Ishikawa (cell line): ENCODE measurements at regions not wholly inside any gene's neighbourhood (a gene's known extent, or its start where the extent isn't known, plus 50 kb on each side); places are given as distances from the start of the nearest gene placed in this dataset.

Experiments
- CEBPB ChIP-seq: IDR thresholded peaks from 2 replicates; pipeline ENCODE4 v1.6.1; 2012
- CREB1 ChIP-seq: IDR thresholded peaks from 2 replicates; pipeline ENCODE4 v1.6.1; 2012; ENCODE audit warnings: low read depth
- EGR1 ChIP-seq: IDR thresholded peaks from 2 replicates; pipeline ENCODE4 v1.6.1; 2012
- EP300 ChIP-seq: IDR thresholded peaks from 2 replicates; pipeline ENCODE4 v1.6.1; 2012; ENCODE audit warnings: borderline replicate concordance
- FOXM1 ChIP-seq: IDR thresholded peaks from 2 replicates; pipeline ENCODE4 v1.6.1; 2012; ENCODE audit warnings: low read depth, borderline replicate concordance
- MAX ChIP-seq: IDR thresholded peaks from 2 replicates; pipeline ENCODE4 v1.6.1; 2012
- NFIC ChIP-seq: IDR thresholded peaks from 2 replicates; pipeline ENCODE4 v1.6.1; 2012
- RAD21 ChIP-seq: IDR thresholded peaks from 2 replicates; pipeline ENCODE4 v1.6.1; 2012; ENCODE audit warnings: low read depth
- REST ChIP-seq: IDR thresholded peaks from 2 replicates; pipeline ENCODE4 v1.6.1; 2012; ENCODE audit warnings: low read depth, mild to moderate bottlenecking
- TAF1 ChIP-seq: IDR thresholded peaks from 2 replicates; pipeline ENCODE4 v1.6.1; 2012; ENCODE audit warnings: low read depth, mild to moderate bottlenecking
- TCF12 ChIP-seq: IDR thresholded peaks from 2 replicates; pipeline ENCODE4 v1.6.1; 2012; ENCODE audit warnings: low read depth
- TEAD4 ChIP-seq: IDR thresholded peaks from 2 replicates; pipeline ENCODE4 v1.6.1; 2012
- USF1 ChIP-seq: IDR thresholded peaks from 2 replicates; pipeline ENCODE4 v1.6.1; 2012
- YY1 ChIP-seq: IDR thresholded peaks from 2 replicates; pipeline ENCODE4 v1.6.1; 2012; ENCODE audit warnings: low read depth
- ZBTB7A ChIP-seq: IDR thresholded peaks from 2 replicates; pipeline ENCODE4 v1.6.1; 2012; ENCODE audit warnings: low read depth

DNA sequence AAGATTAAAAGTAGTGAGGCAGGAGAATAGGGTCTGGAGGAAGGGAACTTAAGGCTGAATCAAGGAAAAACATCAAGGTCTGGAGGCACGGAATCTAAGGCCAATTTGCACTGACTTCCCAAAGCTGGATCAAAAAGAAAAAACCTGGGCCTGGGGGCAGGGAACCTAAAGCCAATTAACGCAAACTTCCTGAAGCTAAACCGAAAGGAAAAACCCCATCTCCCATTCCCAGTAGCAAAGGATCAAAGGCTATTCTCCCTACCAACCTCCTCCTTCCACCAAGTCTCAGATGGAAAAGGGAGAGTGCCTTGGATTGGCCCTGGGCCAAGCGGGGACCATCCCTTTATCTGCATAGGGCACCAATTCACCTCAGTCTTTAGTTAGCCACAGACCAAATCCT, 384.2 kb downstream of the GRIN2B start:
- no peak for TF ChIP-seq NFIC
- TF ChIP-seq YY1, result no peak
- TF ChIP-seq TCF12, result no peak
- TF ChIP-seq CREB1, result no peak
- no peak for TF ChIP-seq REST

DNA sequence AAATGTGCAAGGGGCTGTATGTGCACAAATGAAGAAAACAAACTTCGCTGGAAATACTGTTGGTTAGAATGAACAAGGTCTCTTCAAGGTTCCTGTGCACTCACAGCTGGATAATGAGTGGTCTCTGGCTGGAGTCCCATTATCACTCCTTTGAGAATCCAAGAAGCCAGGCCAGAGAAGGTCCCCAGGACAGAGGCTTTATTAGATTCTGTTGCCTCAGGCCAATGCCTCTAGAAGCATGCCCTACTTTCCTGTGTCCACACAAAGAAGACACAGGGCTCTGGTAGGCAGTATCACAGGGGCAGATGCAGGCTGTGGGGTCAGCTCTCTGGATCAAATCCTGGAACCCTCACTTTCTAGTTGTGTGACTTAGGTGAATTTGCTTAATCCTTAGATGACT, 384.7 kb downstream of the GRIN2B start:
- no peak for TF ChIP-seq RAD21
- TF ChIP-seq NFIC, result no peak
- TF ChIP-seq ZBTB7A, result no peak
- TF ChIP-seq YY1, result no peak
- no peak for TF ChIP-seq FOXM1
- TF ChIP-seq EP300, result no peak
- TF ChIP-seq EGR1, result no peak
- TF ChIP-seq TEAD4, result no peak
- TF ChIP-seq USF1, result no peak
- TF ChIP-seq CREB1, result no peak
- TF ChIP-seq TAF1, result no peak
- TF ChIP-seq MAX, result no peak
- TF ChIP-seq CEBPB, result no peak
- TF ChIP-seq TCF12, result no peak
- no peak for TF ChIP-seq REST

DNA sequence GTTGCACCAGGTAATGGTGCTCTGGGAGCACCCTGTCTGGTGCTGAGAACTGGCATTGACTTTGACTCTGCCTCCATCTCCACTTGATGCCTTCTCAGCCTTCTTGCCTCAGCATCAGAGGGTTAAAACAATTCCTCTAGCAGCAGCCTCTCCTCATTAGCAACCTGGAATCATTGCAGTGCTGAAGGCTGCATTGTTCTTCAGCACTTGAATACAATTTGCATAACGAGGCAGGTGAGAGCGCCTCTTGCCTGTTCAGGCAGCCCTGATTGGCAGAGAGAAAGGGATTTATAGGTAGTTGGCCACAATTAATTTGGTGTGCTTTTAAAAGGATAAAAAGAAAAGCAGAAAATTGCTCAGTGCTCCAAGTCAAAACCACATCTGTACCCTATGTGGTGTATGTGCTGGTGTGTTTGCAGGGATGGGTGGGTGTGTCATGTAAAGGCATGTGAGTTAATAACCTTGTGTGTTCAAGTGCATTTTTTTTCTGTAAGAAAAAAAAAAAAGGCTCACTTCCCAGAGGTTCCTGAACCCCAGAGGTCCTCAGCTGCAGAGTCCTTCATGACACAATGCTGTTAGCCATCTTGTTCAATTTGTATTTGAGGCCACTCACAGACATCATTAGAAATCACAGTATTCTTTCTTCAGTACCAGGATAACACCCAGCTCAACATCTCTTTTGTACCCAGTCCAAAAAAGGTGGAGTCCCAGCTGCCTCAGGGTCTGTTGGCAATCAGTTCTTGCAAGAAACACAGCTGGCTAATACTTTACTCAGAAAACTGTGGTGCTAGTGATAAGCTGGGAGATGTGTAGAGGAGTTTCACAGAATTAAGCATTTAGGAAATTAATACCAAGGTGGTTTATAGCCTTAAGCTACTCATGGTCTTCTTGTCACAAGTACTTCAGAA, 385.6 kb downstream of the GRIN2B start:
- TF ChIP-seq YY1, result no peak
- no peak for TF ChIP-seq MAX
- no peak for TF ChIP-seq TCF12
- TF ChIP-seq FOXM1, result no peak
- TF ChIP-seq TAF1, result no peak
- no peak for TF ChIP-seq TEAD4
- no peak for TF ChIP-seq ZBTB7A

DNA sequence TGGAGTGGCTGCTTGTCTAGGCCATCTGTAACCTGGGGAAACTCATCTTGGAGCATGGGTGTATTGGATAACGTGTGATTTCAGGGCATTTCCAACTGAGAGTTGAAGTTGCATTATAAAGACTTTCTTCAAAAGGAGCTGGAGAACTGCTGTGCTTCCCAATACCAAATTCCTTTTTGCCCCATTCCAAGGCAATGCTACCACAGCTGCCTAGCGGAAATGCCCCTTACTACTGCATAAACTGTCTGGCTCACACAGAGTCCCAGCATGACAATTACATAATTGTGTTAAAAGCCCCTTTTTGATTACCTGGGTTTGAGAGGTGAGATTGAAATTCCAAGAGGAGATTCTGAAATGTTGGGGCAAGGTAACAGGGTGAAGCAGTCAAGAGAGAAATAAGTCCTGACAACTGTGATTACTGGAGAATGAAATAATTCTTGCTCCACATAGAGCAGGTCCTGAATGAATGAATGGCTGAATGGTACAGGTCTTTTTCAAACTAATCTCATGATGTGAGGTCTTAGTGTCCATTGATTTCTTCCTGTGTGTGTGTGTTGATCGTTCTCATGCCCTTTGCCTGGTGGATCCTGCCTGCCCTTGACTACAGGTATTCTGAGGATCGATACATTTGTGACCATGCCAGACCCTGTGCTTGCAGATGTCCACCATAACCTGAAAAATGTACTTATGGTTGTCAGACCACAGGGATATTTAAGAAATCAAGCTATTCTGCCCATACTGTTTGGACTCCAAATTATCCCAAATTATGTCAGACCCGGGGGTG, 386.5 kb downstream of the GRIN2B start:
- TF ChIP-seq TAF1, result no peak

DNA sequence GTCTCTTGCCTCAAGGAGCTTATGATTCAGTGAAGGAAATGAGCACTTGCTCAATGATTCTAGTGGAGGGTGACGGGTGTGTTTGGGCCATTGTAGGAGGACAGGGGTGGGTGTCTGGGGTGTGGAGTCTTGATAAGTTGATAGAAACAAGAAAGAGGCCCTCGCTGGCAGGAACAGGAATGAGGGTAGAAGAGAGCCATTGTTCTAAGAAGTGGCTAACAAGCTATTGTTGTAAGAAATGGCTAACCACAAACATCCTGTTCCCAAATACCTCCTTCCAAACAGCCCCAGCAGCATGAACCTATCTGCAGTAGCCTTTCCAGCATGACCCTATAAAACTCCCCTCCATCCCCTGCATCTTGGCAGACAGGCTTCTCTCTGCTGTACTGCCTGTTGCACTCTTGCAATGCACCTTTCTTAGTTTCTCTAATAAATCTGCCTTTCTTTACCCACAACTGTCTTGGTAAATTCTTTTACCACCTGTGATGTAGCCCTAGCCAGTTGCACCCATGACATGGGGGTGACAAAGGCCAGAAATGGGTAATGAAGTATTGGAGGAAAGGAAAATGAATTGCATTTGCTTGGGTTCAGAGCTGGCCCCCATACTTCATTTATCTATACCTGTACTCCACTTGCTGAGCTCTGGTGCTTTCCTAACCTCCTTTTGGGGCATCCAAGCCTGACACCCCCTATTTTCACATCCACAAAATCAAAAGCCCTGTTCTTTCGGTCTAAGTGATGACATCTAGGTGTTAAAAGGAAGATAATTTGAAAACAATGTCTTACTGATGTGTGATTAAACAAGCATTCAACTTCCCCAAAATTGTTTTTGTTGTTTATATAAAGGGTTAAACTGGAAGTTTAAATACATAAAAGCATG, 389.1 kb downstream of the GRIN2B start:
- no peak for TF ChIP-seq CREB1
- no peak for TF ChIP-seq MAX
- TF ChIP-seq USF1, result no peak
- no peak for TF ChIP-seq ZBTB7A
- no peak for TF ChIP-seq TAF1
- TF ChIP-seq NFIC, result no peak
- TF ChIP-seq EGR1, result no peak
